ENCODE measurements at regions not wholly inside any gene's neighbourhood (a gene's known extent, or its start where the extent isn't known, plus 50 kb on each side); places are given as distances from the start of the nearest gene placed in this dataset.

DNA sequence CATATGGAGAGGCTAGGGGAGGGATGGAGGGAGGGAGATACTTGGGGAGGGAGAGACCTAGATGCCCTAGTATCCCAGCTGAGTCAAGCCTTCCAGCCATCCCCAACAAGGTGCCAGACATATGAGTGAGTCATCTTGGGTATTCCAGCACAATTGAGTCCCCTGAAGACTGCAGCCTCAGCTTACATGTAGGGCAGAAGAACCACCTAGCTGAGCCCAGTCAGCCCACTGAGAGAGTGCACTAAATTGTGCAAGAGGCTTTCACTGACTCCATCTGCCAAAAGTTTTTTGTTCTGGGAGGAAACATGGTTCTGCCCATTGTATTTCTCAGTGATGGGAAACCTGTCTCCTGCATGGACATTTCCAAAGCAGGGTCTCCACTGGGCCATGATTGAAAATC, 76.4 kb downstream of the FOXD2 start:
- no peak for ATAC-seq
- TF ChIP-seq ETV6 (CRISPR knock-in tag; IDR thresholded peaks at IDR 0.05): no peak
- Mint-ChIP-seq H3K9me3 (peaks cover 19% of the 10 kb centered on the region), H3K27ac (no peak overlapping the region), H3K4me1 (peaks cover 6% of the 10 kb centered on the region), H3K27me3 (ENCODE audit: low read depth) (peaks cover 86% of the 10 kb centered on the region), H3K36me3 (peaks cover 8% of the 10 kb centered on the region), H3K4me3 (no peak overlapping the region)
- no peak for DNase-seq (ENCODE audit: low spot score)
- ChIA-PET POLR2A (no interaction called here), CTCF (interaction anchor here (0.8 kb wide), 1 partner anchor 212 kb away, joined by 3 read pairs; no protein-coding TSS in a partner anchor)

DNA sequence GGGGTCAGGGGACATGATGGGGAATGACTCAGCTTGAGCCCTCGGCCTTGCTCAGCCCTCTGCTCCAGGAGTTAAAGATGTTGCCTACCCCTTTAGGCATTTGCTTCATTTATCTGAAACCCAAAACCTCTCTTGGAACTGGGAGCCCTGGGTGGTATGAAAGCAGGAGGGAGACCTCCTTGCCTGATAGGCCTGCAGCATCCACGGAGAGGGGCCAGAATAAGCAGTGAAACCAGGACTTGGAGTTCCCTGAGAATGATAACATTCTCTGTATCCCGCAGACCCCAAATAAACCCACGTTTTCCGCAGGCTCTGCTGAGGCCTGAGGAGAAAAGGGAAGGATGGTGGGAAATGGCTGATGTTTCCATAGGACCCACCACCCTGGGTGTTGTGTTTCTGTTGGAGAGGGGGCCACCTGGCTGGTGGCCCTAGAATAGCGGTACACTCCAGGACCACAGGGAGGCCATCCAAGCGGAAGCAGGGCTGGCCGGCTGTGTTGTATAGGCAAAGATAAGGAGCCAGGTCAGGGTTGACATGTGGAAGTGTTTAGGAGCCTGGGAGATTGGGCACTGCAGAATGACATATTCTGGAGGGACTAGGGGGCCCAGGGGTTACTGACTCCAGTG, 77.4 kb downstream of the FOXD2 start:
- H3K27me3 Mint-ChIP-seq (ENCODE audit: low read depth): peaks cover 76% of the 10 kb centered on the region
- peaks cover 19% of the 10 kb centered on the region for H3K9me3 Mint-ChIP-seq
- ATAC-seq: no peak; the same call in 1 of the 2 replicates
- DNase-seq (ENCODE audit: low spot score): no peak
- TF ChIP-seq SMAD3 (CRISPR knock-in tag; IDR thresholded peaks at IDR 0.05; ENCODE audit: borderline replicate concordance) (no peak), GABPB1 (CRISPR knock-in tag; IDR thresholded peaks at IDR 0.05) (no peak), ETV6 (CRISPR knock-in tag; IDR thresholded peaks at IDR 0.05) (no peak), ESRRA (CRISPR knock-in tag; IDR thresholded peaks at IDR 0.05; ENCODE audit: borderline replicate concordance) (no peak), ELF4 (CRISPR knock-in tag; IDR thresholded peaks at IDR 0.05; ENCODE audit: low read depth) (no peak), ZNF219 (CRISPR knock-in tag; IDR thresholded peaks at IDR 0.05; ENCODE audit: borderline replicate concordance) (no peak), OVOL2 (CRISPR knock-in tag; IDR thresholded peaks at IDR 0.05; ENCODE audit: borderline replicate concordance) (no peak), FOXJ3 (CRISPR knock-in tag; IDR thresholded peaks at IDR 0.05; ENCODE audit: borderline replicate concordance) (no peak), CREB1 (CRISPR knock-in tag; IDR thresholded peaks at IDR 0.05) (no peak)
- TF ChIP-seq, protein P1, sequence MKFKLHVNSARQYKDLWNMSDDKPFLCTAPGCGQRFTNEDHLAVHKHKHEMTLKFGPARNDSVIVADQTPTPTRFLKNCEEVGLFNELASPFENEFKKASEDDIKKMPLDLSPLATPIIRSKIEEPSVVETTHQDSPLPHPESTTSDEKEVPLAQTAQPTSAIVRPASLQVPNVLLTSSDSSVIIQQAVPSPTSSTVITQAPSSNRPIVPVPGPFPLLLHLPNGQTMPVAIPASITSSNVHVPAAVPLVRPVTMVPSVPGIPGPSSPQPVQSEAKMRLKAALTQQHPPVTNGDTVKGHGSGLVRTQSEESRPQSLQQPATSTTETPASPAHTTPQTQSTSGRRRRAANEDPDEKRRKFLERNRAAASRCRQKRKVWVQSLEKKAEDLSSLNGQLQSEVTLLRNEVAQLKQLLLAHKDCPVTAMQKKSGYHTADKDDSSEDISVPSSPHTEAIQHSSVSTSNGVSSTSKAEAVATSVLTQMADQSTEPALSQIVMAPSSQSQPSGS (CRISPR knock-in tag; IDR thresholded peaks at IDR 0.05; ENCODE audit: borderline replicate concordance, low read depth): no peak
- TF ChIP-seq, protein P2, sequence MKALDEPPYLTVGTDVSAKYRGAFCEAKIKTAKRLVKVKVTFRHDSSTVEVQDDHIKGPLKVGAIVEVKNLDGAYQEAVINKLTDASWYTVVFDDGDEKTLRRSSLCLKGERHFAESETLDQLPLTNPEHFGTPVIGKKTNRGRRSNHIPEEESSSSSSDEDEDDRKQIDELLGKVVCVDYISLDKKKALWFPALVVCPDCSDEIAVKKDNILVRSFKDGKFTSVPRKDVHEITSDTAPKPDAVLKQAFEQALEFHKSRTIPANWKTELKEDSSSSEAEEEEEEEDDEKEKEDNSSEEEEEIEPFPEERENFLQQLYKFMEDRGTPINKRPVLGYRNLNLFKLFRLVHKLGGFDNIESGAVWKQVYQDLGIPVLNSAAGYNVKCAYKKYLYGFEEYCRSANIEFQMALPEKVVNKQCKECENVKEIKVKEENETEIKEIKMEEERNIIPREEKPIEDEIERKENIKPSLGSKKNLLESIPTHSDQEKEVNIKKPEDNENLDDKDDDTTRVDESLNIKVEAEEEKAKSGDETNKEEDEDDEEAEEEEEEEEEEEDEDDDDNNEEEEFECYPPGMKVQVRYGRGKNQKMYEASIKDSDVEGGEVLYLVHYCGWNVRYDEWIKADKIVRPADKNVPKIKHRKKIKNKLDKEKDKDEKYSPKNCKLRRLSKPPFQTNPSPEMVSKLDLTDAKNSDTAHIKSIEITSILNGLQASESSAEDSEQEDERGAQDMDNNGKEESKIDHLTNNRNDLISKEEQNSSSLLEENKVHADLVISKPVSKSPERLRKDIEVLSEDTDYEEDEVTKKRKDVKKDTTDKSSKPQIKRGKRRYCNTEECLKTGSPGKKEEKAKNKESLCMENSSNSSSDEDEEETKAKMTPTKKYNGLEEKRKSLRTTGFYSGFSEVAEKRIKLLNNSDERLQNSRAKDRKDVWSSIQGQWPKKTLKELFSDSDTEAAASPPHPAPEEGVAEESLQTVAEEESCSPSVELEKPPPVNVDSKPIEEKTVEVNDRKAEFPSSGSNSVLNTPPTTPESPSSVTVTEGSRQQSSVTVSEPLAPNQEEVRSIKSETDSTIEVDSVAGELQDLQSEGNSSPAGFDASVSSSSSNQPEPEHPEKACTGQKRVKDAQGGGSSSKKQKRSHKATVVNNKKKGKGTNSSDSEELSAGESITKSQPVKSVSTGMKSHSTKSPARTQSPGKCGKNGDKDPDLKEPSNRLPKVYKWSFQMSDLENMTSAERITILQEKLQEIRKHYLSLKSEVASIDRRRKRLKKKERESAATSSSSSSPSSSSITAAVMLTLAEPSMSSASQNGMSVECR (CRISPR knock-in tag; IDR thresholded peaks at IDR 0.05; ENCODE audit: borderline replicate concordance): no peak
- TF ChIP-seq, protein P3, sequence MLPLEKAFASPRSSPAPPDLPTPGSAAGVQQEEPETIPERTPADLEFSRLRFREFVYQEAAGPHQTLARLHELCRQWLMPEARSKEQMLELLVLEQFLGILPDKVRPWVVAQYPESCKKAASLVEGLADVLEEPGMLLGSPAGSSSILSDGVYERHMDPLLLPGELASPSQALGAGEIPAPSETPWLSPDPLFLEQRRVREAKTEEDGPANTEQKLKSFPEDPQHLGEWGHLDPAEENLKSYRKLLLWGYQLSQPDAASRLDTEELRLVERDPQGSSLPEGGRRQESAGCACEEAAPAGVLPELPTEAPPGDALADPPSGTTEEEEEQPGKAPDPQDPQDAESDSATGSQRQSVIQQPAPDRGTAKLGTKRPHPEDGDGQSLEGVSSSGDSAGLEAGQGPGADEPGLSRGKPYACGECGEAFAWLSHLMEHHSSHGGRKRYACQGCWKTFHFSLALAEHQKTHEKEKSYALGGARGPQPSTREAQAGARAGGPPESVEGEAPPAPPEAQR (CRISPR knock-in tag; IDR thresholded peaks at IDR 0.05): no peak
- TF ChIP-seq, protein P4, sequence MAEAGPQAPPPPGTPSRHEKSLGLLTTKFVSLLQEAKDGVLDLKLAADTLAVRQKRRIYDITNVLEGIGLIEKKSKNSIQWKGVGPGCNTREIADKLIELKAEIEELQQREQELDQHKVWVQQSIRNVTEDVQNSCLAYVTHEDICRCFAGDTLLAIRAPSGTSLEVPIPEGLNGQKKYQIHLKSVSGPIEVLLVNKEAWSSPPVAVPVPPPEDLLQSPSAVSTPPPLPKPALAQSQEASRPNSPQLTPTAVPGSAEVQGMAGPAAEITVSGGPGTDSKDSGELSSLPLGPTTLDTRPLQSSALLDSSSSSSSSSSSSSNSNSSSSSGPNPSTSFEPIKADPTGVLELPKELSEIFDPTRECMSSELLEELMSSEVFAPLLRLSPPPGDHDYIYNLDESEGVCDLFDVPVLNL (CRISPR knock-in tag; IDR thresholded peaks at IDR 0.05; ENCODE audit: borderline replicate concordance, low read depth): no peak
- TF ChIP-seq, protein P5, sequence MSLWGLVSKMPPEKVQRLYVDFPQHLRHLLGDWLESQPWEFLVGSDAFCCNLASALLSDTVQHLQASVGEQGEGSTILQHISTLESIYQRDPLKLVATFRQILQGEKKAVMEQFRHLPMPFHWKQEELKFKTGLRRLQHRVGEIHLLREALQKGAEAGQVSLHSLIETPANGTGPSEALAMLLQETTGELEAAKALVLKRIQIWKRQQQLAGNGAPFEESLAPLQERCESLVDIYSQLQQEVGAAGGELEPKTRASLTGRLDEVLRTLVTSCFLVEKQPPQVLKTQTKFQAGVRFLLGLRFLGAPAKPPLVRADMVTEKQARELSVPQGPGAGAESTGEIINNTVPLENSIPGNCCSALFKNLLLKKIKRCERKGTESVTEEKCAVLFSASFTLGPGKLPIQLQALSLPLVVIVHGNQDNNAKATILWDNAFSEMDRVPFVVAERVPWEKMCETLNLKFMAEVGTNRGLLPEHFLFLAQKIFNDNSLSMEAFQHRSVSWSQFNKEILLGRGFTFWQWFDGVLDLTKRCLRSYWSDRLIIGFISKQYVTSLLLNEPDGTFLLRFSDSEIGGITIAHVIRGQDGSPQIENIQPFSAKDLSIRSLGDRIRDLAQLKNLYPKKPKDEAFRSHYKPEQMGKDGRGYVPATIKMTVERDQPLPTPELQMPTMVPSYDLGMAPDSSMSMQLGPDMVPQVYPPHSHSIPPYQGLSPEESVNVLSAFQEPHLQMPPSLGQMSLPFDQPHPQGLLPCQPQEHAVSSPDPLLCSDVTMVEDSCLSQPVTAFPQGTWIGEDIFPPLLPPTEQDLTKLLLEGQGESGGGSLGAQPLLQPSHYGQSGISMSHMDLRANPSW (CRISPR knock-in tag; conservative IDR thresholded peaks at IDR 0.05; ENCODE audit: low read depth): no peak
- TF ChIP-seq, protein P6, sequence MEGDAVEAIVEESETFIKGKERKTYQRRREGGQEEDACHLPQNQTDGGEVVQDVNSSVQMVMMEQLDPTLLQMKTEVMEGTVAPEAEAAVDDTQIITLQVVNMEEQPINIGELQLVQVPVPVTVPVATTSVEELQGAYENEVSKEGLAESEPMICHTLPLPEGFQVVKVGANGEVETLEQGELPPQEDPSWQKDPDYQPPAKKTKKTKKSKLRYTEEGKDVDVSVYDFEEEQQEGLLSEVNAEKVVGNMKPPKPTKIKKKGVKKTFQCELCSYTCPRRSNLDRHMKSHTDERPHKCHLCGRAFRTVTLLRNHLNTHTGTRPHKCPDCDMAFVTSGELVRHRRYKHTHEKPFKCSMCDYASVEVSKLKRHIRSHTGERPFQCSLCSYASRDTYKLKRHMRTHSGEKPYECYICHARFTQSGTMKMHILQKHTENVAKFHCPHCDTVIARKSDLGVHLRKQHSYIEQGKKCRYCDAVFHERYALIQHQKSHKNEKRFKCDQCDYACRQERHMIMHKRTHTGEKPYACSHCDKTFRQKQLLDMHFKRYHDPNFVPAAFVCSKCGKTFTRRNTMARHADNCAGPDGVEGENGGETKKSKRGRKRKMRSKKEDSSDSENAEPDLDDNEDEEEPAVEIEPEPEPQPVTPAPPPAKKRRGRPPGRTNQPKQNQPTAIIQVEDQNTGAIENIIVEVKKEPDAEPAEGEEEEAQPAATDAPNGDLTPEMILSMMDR (IDR thresholded peaks at IDR 0.05): no peak
- H3K4me3 Mint-ChIP-seq: no peak overlapping the region
- peaks cover 8% of the 10 kb centered on the region for H3K36me3 Mint-ChIP-seq
- ChIA-PET POLR2A (no interaction called here), CTCF (interaction anchor here (0.8 to 0.9 kb wide), 2 partner anchors 83 to 211 kb away, joined by 3 read pairs; no protein-coding TSS in a partner anchor)
- H3K27ac Mint-ChIP-seq: no peak overlapping the region
- H3K4me1 Mint-ChIP-seq: no peaks in the 10 kb centered on the region

All from WTC11 (cell line).